ENCODE measurements at regions not wholly inside any gene's neighbourhood (a gene's known extent, or its start where the extent isn't known, plus 50 kb on each side); places are given as distances from the start of the nearest gene placed in this dataset.

- H3K4me3 Mint-ChIP-seq (ENCODE audit: low read depth), result no peak overlapping the region
- no peak overlapping the region for H3K27ac Mint-ChIP-seq
- H3K36me3 Mint-ChIP-seq (ENCODE audit: insufficient read depth), result no peaks in the 10 kb centered on the region
- no peaks in the 10 kb centered on the region for H3K4me1 Mint-ChIP-seq (ENCODE audit: low read depth)
- DNase-seq (ENCODE audit: low spot score, unreplicated experiment), result no peak
- H3K27me3 Mint-ChIP-seq, result no peaks in the 10 kb centered on the region
- no peaks in the 10 kb centered on the region for H3K9me3 Mint-ChIP-seq (ENCODE audit: low read depth)
- TF ChIP-seq CTCF (IDR thresholded peaks at IDR 0.05; ENCODE audit: unreplicated experiment), result no peak
Measured at GRCh38 chr12:84704856-84705255, 207.7 kb downstream of the SLC6A15 start.

- DNase-seq (ENCODE audit: low spot score, unreplicated experiment), result no peak
- no peak overlapping the region for H3K27ac Mint-ChIP-seq
- no peak overlapping the region for H3K4me3 Mint-ChIP-seq (ENCODE audit: low read depth)
- TF ChIP-seq CTCF (IDR thresholded peaks at IDR 0.05; ENCODE audit: unreplicated experiment), result no peak
- H3K36me3 Mint-ChIP-seq (ENCODE audit: insufficient read depth), result no peaks in the 10 kb centered on the region
- no peaks in the 10 kb centered on the region for H3K9me3 Mint-ChIP-seq (ENCODE audit: low read depth)
- no peaks in the 10 kb centered on the region for H3K4me1 Mint-ChIP-seq (ENCODE audit: low read depth)
- no peaks in the 10 kb centered on the region for H3K27me3 Mint-ChIP-seq
Measured at GRCh38 chr12:84702001-84702400, 210.6 kb downstream of the SLC6A15 start.

- Mint-ChIP-seq H3K4me3 (ENCODE audit: low read depth) (no peak overlapping the region), H3K27me3 (no peaks in the 10 kb centered on the region)
- no peak for TF ChIP-seq CTCF (IDR thresholded peaks at IDR 0.05; ENCODE audit: unreplicated experiment)
Measured at GRCh38 chr12:84701041-84701440, 211.6 kb downstream of the SLC6A15 start.

GRCh38 chr12:84698576-84699333 lies 213.8 kb downstream of the SLC6A15 start:
- H3K27ac Mint-ChIP-seq, result no peak overlapping the region
- no peaks in the 10 kb centered on the region for H3K4me1 Mint-ChIP-seq (ENCODE audit: low read depth)
- TF ChIP-seq CTCF (IDR thresholded peaks at IDR 0.05; ENCODE audit: unreplicated experiment), result no peak
- H3K36me3 Mint-ChIP-seq (ENCODE audit: insufficient read depth), result no peaks in the 10 kb centered on the region
- H3K27me3 Mint-ChIP-seq, result no peaks in the 10 kb centered on the region
- H3K9me3 Mint-ChIP-seq (ENCODE audit: low read depth), result no peaks in the 10 kb centered on the region
- no peak overlapping the region for H3K4me3 Mint-ChIP-seq (ENCODE audit: low read depth)
- DNase-seq (ENCODE audit: low spot score, unreplicated experiment), result no peak

More at GRCh38 chr12:84701041-84701440, 211.6 kb downstream of the SLC6A15 start:
- Mint-ChIP-seq H3K9me3 (ENCODE audit: low read depth) (no peaks in the 10 kb centered on the region), H3K4me1 (ENCODE audit: low read depth) (no peaks in the 10 kb centered on the region), H3K27ac (no peak overlapping the region), H3K36me3 (ENCODE audit: insufficient read depth) (no peaks in the 10 kb centered on the region)
- DNase-seq (ENCODE audit: low spot score, unreplicated experiment), result no peak

- no peaks in the 10 kb centered on the region for H3K4me1 Mint-ChIP-seq (ENCODE audit: low read depth)
- H3K4me3 Mint-ChIP-seq (ENCODE audit: low read depth), result no peak overlapping the region
- no peak for DNase-seq (ENCODE audit: low spot score, unreplicated experiment)
- no peak overlapping the region for H3K27ac Mint-ChIP-seq
- no peak for TF ChIP-seq CTCF (IDR thresholded peaks at IDR 0.05; ENCODE audit: unreplicated experiment)
- H3K36me3 Mint-ChIP-seq (ENCODE audit: insufficient read depth), result no peaks in the 10 kb centered on the region
- H3K27me3 Mint-ChIP-seq, result no peaks in the 10 kb centered on the region
- H3K9me3 Mint-ChIP-seq (ENCODE audit: low read depth), result no peaks in the 10 kb centered on the region
Measured at GRCh38 chr12:84696908-84697540, 215.6 kb downstream of the SLC6A15 start.

Data from progenitor cell of endocrine pancreas (in vitro differentiated cells).